ENCODE measurements at regions not wholly inside any gene's neighbourhood (a gene's known extent, or its start where the extent isn't known, plus 50 kb on each side); places are given as distances from the start of the nearest gene placed in this dataset.
"Not testable (repeated sequence)": the region's sequence is repeated elsewhere in the genome, so short reads cannot be mapped to it uniquely, and the experiment has no call there.

DNA sequence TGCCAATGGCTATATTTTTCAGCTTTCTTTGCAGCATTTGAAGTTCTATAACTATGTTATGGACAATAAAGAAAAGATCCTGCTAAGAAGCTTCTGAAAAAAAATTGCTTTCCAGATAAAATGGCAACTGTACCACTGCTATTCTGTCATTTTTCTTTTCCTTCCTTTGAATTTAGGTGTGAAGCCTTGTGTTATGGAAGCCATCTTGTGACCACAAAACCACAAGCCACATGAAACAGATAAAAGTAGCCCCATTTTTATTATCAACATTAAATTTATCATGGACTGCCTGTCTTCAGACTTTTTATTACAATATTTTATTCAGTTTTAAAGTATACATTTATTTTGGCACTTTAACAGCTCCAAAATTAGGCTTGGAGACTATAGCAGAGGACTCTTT is 289.9 kb upstream of the ACTBL2 start:
- DNase-seq, result no peak

DNA sequence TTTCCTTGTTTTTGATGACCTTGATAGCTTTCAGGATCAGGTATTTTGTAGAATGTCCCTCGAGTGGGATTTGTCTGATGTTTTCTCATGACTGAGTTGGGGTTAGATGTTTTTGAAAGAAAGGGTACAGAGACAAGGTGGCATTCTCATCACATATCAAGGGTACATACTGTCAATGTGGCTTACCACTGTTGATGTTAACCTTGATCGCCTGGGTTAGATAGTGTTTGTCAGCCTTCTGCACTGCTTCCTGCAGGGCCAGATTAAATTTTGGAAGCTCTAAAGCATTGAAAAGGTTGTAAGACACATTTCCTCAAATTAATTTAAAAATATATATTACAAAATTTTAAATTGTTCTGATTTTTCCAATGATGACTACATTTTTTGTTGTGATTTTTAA is 287.4 kb upstream of the ACTBL2 start:
- DNase-seq, result no peak

DNA sequence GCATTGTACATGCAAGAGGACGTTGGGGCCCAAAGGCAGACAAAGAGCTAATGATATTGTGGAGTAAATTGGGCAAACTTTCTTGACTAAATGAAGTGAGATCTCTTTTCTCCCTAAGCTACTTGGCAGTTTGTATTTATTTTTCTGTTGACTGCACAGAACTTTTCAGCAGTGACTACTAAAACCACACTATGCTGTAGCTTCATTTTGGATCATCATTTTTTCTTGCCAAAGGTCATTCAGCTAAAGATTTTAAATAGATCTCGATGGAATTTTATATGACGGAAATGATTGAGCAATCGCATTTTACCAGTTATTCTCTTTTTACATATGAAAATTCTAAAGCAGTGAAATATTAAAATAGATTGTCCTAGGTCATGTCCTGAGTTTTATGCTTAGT is 286.1 kb upstream of the ACTBL2 start:
- no peak for DNase-seq

DNA sequence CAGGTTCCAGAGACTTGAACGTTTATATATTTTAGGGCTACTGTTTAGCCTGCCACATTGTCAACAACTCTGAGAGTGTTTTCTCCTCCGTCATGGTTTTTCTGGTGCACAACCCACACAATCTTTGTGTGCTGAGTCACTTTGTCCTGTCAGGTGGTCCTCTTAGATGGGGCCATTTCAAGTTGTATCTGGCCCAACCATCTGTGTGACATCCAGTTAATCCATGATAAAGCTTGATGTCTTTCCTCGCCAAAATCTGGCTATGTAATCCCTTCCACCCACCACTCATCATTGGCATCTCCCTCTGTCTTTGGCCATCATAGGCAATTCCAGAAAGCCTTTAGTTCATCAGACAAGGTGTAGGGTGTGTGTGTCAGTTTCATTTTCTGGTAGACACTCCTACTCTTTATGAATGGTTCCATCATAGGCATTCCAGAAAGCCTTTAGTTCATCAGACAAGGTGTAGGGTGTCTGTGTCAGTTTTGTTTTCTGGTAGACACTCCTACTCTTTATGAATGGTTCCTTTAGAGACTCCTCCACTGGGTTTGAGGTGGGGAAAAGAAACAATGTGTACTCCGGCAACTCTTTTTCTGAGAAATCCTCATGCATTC is 282.0 kb upstream of the ACTBL2 start:
- DNase-seq, result no peak

DNA sequence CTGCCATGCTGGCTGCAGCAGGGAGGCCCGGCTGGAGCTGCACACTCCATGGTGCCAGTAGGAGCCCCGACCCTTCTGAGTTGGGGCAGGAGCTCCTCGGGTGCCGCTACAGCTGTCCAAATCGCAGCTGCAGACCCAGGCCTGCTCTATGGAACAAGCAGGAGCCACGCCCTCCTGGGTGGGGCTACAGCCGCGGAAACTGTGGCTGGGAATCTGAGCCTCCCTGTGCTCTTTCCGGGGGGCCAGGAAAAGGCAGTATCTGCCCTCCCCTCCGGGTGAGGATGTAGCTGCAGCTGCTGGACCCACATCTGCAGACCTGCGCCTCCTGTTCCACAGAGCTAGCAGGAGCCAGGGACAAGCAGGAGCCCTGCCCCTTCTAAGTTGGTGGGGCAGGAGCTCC is 278.9 kb upstream of the ACTBL2 start:
- no peak for DNase-seq

DNA sequence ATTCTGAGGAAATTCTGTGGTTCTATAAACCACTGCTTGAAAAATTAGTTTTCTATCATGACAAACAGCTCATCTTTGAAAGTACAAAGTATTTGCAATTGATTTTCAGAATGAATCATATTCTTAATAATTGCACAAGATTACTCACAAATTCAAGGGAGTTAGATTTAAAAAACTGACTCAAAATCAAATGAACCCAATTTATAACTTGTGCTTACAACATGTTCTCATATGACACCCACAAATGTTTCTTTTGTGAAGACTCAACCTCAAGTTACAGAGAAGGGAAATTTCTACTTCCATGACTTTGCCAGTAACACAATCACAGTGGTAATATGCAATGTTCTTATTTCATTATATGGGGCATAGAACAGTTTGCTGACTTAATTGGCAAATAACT is 272.0 kb upstream of the ACTBL2 start:
- no peak for DNase-seq

DNA sequence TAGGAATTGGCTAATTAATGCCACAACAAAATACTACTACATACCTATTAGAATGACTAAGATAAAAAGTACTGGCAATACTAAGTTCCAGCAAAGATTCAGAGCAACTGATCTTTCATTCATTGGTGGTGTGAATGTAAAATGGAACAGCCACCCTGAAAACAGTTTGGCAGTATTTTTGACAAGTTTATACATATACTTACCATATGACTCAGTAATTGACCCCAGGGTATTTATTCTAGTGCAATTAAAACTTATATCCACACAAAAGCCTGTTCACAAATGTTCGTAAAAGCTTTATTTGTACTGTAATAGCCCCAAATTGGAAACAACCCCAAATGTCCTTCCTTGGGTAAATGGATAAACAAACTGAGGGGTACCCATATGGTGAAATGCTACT is 270.8 kb upstream of the ACTBL2 start:
- DNase-seq, result no peak

DNA sequence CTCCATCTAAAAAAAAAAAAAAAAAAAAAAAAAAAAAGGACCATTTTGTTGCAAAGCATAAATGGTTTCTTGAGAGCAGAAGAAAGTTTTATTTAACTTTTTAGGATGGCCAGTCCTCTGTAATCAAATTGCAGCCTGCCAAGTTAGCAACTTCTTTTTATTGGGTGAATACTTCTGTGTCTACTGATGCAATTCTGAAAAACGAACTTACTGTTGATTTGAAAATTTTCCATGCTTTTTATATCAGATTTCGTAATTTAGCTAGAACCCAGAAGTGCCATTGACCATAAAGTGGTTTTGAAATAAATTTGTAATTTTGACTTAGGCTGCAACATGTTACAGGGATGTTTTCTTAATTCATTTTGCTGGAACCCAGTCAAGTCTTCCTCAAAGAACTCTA is 269.1 kb upstream of the ACTBL2 start:
- no peak for DNase-seq

DNA sequence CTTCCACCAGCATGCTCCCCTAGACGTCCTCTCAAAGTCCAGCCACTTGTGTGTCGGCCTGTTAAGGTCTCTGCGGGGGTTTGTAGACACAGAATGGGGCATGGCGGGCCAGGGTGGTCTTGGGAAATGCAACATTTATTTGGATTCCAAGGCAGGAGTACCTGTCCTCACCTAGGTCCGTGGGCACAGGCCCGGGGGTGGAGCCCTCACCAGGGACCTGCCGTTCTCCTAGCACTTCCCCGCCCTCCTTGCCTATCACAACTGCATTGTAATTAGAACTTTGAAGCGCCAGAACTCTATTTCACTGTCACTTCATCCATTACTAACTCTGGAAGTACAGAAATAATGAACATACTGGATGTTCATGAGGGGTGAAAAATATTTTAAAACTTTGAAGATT is 268.3 kb upstream of the ACTBL2 start:
- DNase-seq, result no peak

DNA sequence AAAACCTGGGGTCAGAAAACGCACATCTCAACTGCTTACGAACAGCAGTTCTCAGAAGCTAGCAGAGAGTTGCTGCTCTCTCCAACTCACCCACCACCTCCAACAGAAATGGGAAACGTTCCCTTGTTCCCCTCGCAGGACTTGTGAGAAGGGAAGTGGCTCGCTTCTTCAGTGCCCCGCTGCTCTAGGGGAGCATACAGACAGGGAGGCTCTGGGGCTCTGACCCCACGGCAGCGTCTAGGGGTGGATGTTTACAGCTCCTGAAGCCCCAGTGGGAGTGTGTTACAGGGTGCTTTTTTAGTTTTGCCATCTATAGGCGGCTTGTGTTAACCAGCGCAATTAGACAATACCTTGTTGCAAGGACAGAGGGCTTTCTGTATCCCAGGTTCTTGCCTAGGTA is 267.7 kb upstream of the ACTBL2 start:
- DNase-seq, result no peak

DNA sequence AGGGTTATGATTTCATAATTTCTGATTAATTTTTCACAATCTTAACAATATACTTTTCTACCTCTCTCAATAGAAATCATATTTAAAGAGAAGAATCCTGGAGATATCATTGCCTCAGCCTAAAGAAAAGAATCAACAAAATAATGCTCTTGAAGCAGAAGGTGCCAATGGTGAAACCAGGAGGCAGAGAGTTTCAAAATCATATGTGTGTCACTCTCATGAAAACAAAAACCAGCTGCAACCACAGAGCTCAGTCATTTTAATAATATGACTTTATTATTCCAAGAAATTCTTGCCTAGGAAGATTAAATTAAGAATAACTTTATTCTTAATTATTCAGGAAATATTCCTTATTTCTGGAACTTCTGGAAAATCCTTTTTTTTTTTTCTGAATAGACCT is 266.8 kb upstream of the ACTBL2 start:
- no peak for DNase-seq

DNA sequence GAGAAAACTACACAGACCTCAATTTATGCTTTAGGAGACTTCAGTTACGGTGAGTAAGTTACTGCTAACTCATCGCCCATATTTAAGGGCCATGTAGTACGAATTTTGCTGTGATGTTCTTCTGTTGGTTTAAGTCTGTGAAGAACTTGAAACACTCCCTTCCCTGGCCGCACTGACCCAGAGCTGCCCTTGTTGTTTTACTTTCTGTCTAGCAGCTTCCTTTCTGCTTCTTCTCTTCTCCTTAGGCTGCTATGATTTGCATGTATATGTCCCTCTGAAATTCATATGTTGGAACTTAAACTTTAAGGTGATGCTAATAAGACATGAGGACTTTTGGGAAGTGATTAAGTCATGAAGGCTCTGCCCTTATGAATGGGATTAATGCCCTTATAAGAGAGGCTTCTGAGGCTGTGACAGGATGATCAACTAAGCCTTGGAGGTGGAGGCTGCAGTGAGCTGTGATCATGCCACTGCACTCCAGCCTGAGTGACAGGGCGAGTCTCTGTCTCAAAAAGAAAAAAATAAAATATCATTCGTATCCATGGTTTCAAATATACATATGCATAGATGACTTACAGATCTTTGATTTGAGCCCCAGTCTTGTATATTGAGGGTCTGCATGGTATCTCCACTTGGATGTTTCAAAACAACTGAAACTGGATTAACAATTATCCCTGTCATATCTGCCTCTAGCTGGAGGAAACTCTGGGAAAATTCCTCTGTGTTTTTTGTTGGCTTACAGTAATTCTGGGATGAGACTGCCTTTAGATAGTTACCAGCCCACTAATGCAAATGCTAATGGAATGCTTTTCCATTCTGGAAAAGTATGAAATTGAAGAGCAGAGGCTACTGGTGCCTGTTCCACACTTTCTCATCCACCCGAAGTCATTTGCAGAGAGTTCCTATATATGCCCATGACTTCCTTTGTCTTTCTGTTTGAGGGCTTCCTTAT is 263.4 kb upstream of the ACTBL2 start:
- no peak for DNase-seq

DNA sequence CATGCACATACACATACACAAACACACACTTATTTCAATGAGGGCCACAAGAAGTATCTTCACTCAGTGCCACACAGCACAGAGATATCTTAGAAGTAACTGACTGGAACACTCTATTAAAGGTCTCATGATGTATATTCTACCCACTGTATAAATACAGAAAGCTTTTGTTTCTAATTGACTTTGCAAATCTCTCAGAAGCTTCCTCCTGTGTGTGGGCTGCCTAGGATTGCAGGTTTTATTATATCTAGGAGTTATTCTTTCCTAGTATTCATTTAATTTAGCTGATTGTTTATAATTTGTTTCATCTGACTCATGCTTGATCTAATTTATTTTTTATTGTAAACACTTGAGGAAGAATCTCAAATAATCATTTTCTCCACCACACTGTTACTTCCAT is 262.4 kb upstream of the ACTBL2 start:
- no peak for DNase-seq

DNA sequence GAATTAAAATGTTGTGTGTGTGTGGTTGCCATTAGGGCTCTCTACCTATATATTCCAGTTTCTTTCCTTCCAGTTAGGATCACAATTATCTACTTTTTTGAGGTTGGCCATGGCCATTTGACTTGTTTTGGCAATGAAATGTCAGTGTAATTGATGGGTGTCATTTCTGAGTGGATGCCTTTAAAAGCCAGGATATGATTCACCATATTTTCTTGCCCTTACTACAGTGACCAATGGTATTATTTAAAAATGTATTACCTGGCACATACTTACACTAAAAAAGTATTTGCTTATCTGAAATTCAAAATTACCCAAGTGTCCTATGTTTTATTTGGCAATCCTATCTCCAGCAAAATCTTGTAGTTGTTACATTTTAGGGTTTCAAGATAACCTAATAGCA is 258.7 kb upstream of the ACTBL2 start:
- DNase-seq, result no peak

DNA sequence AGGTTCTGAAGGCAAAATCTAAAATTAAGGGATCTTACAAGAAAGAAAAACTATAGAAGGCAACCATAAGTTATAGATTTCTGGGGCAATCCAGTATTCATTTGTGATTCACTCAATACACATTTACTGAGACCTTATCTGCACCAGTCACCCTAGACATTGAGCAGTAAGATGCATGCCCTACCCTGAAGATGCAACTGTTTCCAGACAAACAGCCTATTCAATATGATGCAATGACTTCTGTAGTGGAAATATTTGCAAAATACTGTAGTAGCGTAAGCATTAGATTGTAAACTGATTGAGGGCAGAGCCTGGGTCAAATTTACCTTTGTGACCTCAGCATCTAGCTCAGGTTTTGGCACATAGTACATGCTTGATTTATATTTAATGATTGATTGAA is 256.2 kb upstream of the ACTBL2 start:
- no peak for DNase-seq

DNA sequence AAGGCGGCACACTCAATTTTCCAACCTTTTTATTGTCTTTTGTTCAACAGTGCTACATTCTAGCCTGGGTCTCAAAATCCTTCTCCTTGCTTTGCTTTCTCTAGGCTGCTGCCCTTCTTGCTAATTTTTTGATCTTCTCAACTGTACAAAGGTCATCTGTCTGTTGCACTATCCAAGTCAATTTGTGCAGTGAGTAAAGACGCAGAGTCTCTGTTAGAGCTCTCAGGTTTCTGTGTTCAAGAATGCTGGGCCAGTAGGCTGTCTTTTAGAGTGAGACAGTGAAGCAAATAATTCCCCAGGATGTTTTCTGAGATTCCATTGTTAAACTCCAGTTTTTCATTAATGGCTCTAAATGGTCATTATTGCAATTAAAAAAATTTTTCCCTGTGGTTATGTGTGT is 255.7 kb upstream of the ACTBL2 start:
- DNase-seq, result no peak

DNA sequence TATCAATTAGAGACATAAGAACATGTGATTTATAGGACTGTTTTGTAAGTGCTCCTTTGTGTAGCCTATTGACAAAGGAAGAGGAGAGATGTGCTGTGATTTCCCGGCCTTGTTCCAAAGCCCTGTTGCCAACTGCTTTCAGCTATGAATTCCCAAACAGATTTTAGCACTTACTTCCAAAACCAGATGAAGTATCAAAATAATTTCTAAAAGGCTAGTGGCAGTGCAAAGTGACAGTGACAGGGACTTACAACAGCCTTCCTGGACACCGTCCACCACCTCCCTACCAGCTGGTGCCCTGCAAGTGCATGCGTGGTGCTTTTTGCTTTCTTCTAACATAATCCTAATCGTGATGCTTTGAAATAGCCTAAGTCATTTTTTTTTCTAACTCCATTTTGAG is 254.1 kb upstream of the ACTBL2 start:
- no peak for DNase-seq

DNA sequence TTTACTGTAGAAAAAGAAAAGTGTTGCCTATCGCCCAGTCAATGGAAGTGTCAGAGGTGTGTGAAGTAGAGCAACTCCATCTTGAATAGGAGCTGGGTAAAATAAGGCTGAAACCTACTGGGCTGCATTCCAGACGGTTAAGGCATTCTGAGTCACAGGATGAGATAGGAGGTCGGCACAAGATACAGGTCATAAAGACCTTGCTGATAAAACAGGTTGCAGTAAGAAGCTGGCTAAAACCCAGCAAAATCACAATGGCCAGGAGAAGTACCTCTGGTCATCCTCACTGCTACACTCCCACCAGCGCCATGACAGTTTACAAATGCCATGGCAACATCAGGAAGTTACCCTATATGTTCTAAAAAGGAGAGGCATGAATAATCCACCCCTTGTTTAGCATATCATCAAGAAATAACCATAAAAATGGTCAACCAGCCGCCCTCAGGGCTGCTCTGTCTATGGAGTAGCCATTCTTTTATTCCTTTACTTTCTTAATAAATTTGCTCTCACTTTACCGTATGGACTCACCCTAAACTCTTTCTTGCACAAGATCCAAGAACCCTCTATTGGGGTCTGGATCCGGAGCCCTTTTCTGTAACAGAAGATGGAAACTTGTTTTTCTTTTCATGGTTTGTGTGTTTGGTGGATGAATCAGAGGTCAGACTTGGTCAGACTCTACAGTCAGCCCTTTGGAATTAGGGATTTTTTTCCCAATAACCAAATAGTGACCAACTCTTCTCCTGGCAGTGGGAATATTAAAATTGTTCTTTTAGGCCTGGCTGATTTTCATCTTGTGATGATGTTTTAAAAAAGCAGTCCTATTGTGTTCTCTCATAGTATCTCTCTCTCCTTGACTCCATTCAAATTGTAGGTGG is 252.9 kb upstream of the ACTBL2 start:
- not testable (repeated sequence) for DNase-seq

DNA sequence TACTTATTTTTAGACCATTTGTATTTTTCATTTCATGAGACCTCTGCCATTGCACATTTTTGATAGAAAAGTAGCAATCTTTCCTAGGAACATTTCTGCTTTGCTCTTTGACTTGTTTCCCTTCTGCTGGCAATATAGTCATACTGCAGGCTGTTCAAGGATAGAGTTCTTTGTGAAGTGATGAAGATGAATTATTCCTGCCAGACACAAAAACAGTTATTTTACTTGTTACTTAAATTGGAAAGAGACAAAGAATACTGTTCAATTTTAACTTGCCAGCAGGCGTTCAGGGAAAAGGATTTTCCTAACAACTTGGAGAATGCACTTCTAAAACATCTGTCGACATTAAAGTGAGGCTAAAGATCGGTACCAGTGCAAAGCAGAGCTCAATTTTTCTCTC is 251.7 kb upstream of the ACTBL2 start:
- DNase-seq, result no peak

DNA sequence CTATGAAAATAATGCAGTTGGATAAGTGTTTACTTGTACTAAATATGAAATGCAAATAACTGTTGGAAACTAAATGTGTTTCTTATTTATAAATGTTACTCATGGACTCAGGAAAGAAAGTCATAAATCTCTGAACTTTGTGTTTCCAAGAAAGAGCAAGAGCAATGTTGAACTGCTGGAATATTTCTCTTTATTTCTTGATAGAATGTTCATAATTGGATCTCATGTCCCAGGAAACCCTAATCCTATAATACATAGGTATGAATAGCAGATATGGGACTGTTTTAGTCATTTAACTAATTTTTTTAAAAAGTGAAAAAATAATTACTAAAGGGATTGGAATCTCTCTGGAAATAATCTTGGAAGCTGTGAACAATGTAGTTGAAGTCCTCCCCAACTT is 245.0 kb upstream of the ACTBL2 start:
- no peak for DNase-seq

DNA sequence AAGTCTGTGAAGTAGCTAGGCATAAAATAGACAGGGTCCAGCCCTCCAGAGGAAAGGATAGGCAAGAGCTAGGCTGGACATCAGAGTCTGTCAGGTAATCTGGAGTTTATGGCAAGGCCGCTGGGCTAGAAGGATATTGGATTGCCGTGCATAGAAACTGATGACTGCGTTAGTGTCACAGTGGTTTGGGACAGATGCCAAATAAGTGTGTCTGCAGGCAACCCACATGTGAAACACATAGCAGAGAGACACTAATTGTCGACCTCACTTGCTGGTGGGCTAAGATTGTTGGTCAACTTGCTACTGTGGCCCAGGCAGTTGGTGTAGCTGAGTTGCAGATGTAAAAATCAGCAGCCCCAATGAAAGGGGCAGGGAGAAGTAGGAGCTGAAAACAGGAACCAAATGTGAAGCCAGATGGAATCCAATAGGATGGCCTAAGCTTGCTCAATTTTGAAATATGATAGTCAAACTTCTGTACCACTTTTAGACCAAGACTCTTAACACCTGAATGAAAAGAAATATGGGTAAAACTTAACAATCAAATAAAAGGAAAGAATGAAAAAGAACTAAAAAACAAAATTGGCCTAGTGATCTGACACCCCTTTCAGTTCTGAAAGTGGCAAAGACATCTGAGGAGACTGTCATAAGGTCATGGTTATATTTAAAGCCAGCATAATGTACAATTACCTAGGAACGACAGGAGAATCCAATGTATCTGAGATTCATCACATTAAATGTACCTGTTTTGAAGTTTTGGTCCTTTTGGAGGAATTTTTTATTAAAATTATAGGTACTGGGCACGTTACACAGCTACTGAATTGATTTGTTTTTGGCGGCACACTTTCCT is 243.3 kb upstream of the ACTBL2 start:
- DNase-seq, result no peak

DNA sequence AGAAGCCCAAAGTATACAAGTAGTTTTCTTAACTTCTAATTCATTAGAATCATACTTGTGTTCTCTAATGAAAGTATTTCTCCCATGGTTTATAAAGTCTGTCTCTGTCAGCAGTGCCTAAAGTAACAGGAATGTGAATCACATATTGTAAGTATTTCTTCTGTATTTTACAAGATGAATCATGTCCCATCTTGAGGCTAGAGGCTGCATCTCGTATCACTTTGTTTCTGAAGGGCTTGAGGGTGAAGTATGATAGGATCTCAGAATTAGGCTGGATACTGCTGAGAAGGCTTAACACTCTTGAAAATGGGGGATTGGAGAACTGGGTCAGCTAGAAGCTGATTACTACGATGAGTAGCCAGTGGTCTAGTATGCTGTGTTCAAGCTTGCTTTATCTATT is 242.2 kb upstream of the ACTBL2 start:
- no peak for DNase-seq

DNA sequence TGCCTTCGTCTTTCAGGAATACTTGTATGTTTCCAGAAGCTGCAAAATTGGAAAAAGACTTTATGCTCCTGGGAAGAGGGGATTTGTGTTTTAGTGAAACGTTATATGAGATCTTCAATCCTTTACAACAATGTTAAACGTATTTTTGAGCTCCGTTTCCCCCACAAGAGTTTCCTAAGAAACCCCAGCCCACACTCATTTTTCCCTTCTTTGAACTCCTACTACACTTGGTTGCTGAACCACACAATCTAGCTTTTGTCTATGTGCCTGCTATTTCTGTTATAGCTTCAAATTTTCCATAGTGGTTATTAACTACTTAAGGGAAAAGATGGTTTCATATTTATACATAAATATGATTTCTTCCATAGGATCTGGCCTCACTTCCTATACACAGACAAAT is 238.6 kb upstream of the ACTBL2 start:
- DNase-seq, result no peak

All from DMS79 treated with DMSO at 0.1 percent for 48 hours (cell line).